GM21423 (cell line): ENCODE measurements at regions not wholly inside any gene's neighbourhood (a gene's known extent, or its start where the extent isn't known, plus 50 kb on each side); places are given as distances from the start of the nearest gene placed in this dataset.
"Not testable (repeated sequence)": the region's sequence is repeated elsewhere in the genome, so short reads cannot be mapped to it uniquely, and the experiment has no call there.

Experiments used
- ATAC-seq: cut with Tn5 transposase; IDR thresholded peaks from one replicate; pipeline ENCODE4 v1.9.1; 2021; ENCODE audit warnings: mild to moderate bottlenecking, moderate library complexity; ENCODE audit not compliant: unreplicated experiment

DNA sequence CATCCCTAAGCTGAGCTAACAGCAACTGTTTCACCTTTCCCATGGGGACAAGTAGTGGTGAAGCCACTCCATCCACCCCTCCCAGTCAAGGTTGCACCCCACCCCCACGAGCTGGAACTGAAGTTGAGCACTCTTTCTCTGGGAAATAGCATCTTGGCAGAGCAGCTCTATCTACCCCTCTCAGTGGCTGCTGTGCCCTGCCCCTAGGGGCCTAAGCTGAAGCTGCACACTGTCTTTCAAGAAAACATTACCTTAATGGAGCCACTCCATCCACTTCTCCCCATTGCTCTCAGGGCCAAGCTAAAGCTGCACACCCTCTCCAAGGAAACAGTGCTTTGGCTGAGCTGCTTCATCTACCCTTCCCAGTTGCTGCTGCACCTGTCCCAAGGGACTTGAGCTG lies 170.6 kb upstream of the CCDC196 start:
- no peak for ATAC-seq

- ATAC-seq, result no peak
Observed at GRCh38 chr14:66322564-66322963, 163.6 kb upstream of the CCDC196 start.

DNA sequence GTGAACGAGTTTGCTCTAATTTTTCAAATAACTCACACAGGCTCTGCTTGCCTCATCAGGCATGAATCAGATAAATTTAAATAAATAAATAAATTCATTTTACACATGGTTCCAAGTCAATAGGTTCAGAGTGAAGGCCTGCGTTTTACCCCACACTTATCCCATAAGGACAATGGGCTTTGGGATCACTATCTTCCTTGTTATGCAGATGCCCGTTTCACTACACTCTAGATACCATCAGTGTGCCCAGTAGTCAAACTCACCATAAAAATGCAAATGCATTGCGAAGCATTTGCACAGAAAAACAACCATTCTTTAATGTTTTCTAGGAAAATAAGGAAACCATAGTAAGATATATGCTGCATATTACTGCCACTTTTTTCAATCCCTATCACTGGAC lies 155.9 kb upstream of the CCDC196 start:
- ATAC-seq, result no peak

GRCh38 chr14:66330916-66331315 lies 155.3 kb upstream of the CCDC196 start:
- no peak for ATAC-seq

- ATAC-seq, result not testable (repeated sequence)
Observed at GRCh38 chr14:66333293-66333692, 152.9 kb upstream of the CCDC196 start.

DNA sequence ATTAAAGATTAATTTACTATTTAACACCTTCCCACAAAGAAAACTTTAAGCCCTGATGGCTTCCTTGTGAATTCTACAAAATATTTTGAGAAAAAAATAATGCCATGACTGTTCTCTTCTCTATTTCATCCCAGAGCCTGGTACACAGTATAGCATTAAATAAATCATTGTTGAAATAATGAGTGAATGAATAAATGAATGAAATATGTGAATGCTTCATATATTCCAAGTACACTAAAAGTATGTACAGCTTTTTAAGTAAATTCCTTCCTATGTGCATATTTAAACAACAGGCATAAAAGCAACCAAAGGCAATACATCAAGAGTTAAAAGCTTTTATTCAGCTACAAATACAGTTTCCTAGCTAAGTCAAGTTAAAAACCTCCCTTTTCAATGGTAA lies 144.9 kb upstream of the CCDC196 start:
- ATAC-seq, result no peak

DNA sequence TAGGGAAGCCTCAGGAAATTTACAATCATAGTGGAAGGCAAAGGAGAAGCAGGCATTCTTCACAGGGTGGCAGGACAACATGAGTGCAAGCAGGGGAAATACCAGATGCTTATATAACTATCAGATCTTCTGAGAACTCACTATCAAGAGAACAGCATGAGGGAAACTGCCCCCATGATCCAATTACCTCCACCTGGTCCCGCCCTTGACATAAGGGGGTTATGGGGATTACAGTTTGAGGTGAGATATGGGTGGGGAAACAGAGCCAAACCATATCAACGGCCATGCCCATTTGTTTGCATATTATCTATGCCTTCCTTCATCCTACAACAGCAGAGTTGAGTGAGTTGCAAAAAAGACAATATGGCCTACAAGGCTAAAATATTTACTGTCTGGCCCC lies 140.2 kb upstream of the CCDC196 start:
- ATAC-seq, result no peak

- ATAC-seq, result no peak
Observed at GRCh38 chr14:66351310-66351709, 134.9 kb upstream of the CCDC196 start.

- no peak for ATAC-seq
Observed at GRCh38 chr14:66359500-66359899, 126.7 kb upstream of the CCDC196 start.

- no peak for ATAC-seq
Observed at GRCh38 chr14:66360366-66360926, 125.7 kb upstream of the CCDC196 start.

DNA sequence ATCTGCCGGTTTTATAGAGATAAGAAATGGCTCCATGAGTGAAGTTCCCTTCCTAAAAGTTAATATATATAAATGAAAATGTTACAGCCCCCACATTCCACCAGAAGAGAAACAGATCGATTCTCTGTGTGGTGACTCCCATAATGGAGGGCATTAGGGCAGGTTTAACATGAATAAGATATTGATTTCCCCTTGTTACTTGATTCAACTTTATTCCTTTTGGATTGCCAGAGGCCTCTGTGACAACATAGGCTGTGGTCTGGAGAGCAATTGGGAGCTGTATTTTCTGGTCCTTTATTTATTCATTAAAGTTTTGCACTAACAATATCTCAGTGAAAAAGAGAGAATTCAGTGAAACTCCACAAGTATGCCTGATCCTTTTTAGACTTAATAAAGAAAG lies 125.2 kb upstream of the CCDC196 start:
- no peak for ATAC-seq

GRCh38 chr14:66365388-66365787 lies 120.8 kb upstream of the CCDC196 start:
- no peak for ATAC-seq

GRCh38 chr14:66369157-66369697 lies 116.9 kb upstream of the CCDC196 start:
- no peak for ATAC-seq

DNA sequence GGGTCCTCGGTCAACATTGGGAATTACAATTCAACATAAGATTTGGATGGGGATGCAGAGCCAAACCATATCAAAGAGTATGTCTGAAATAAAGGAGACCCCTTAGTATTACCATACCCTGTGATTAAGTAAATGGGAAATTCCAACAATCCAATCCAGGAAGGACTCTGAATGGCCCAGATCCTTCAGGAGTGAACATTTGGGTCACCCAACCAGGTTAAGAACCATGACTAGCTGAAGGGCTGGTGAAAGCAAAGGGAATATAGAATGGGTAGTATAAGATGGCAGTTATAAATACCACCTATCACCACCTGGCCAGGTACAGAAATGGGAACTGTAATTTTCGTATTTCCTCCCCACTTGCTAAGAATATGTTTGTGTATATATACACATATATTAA lies 114.4 kb upstream of the CCDC196 start:
- no peak for ATAC-seq

GRCh38 chr14:66375046-66375964 lies 110.9 kb upstream of the CCDC196 start:
- ATAC-seq, result no peak

DNA sequence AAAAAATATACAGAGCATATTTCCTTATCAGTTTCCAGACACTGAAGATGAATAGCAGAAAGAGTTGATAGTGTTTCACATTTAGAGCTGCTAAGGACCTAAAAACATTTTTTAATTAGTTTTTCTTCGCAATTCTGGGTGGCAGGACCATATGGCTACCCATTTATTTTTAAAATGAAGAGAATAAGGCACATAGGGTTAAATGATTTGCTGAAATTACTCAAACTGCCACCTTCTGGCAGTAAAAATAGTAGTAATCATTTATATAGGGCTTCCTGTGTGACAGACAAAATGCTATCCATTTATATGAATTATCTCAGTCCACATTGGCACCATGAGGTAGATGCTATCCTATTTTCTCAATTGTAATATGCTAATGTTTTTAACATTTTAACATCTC lies 108.6 kb upstream of the CCDC196 start:
- no peak for ATAC-seq

GRCh38 chr14:66378712-66379505 lies 107.3 kb upstream of the CCDC196 start:
- no peak for ATAC-seq

GRCh38 chr14:66380143-66380542 lies 106.0 kb upstream of the CCDC196 start:
- no peak for ATAC-seq

DNA sequence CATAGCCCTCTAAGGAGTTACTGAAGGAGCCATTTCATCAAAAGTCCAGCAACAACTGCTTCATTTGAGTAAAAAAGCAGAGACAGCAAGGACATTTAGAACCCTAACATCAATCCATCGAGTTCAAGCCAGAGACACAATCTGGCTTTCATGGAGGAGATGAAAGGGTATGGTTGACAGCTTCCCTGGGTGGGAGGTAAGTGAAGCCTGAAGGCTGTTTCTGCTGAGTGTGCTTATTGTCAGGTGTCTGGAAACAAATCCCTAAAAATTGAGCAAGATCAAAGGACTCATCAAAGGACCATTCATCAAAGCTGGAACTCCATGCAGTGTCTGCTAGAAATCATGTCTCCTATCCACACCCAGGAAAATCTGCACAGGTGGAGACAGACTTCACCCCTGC lies 104.4 kb upstream of the CCDC196 start:
- ATAC-seq, result no peak

DNA sequence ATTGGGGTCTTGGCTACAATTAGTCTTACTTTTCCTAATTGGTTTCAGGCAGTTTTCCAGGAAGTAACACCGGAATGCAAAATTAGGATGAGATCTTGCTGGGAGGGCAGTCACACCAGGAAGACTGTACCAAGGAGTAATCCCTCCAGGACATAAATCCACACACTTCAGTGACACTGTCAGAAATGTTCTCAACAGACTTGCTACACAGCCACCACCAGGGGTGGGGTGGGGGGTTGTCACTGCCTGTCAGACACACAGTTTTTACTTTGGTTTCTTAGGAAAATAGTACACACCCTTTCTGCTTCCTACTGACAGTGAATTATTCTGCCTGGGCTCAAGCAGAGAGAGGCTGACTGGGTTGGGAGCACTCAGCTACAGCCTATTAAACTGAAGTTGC lies 102.9 kb upstream of the CCDC196 start:
- ATAC-seq, result no peak

- no peak for ATAC-seq
Observed at GRCh38 chr14:66383771-66384170, 102.4 kb upstream of the CCDC196 start.
